K562 (cell line): ENCODE measurements at regions not wholly inside any gene's neighbourhood (a gene's known extent, or its start where the extent isn't known, plus 50 kb on each side); places are given as distances from the start of the nearest gene placed in this dataset.

Experiments used
- ATAC-seq: fragments of 200-7000 bp; cut with Tn5 transposase; 3 replicates; pipeline ENCODE4 v1.9.1; 2020; ENCODE audit warnings: moderate library complexity
- BruUV-seq: library from RNA; stranded (reverse); fragments of 400-500 nt; replicated peaks from 2 replicates; lab custom pipeline; 2021; lab: Mats Ljungman, UMichigan
- CTCF ChIA-PET: fragments of 300-600 bp; formaldehyde crosslinking; extraction: SDS; loops from one replicate; lab custom pipeline; 2021; ENCODE audit warnings: low intra/inter-chr PET ratio; lab: Yijun Ruan, JAX
- POLR2A ChIA-PET: fragments of 300-600, 350-650 bp; sonication (Branson Sonifier 250); formaldehyde crosslinking; extraction: SDS; loops from one replicate; lab custom pipeline; 2021; ENCODE audit warnings: antibody characterized with exemption, inconsistent platforms; lab: Yijun Ruan, JAX
- DNase-seq, 4 experiments: peaks; one replicate each; pipeline versions ENCODE4 v3.0.0 to v3.0.0-alpha.2; 2011 to 2018; ENCODE audit warnings: low spot score in 3 of 4, mixed read lengths in 3 of 4; ENCODE audit errors: extremely low read depth in 1 of 4
- FAIRE-seq: peaks from 2 replicates; lab custom pipeline; 2011; peaks lifted over from hg19 to GRCh38; lab: Jason Lieb, UNC
- H2AFZ ChIP-seq: 2 replicates; pipeline ENCODE4 v1.6.0; 2011; ENCODE audit warnings: low read depth, low read length, control low read depth, inconsistent platforms
- H3K27ac ChIP-seq: fragments of 200-600 bp; 3 replicates; pipeline ENCODE4 v1.8.0; 2011; ENCODE audit warnings: low read depth, mild to moderate bottlenecking, control low read depth, inconsistent platforms, low read length, moderate library complexity, mixed read lengths; ENCODE audit errors: extremely low read depth
- H3K27me3 ChIP-seq, 2 experiments: fragments of 300-600 bp in 1 of 2; 2 replicates in 1 of 2; 3 replicates in 1 of 2; pipeline versions ENCODE4 v1.6.0 to v1.8.0; 2011; ENCODE audit warnings: inconsistent platforms in 2 of 2, low read length in 2 of 2, mild to moderate bottlenecking in 1 of 2, mixed read lengths in 1 of 2, moderate library complexity in 1 of 2; ENCODE audit not compliant: control insufficient read depth in 2 of 2, insufficient read depth in 2 of 2
- H3K36me3 ChIP-seq: fragments of 300-600 bp; 3 replicates; pipeline ENCODE4 v1.8.0; 2011; ENCODE audit warnings: mild to moderate bottlenecking, low read length, inconsistent platforms; ENCODE audit not compliant: control insufficient read depth, insufficient read depth
- H3K4me1 ChIP-seq, 2 experiments: fragments of 200-600 bp in 1 of 2; replicated peaks in 1 of 2; 2 replicates in 1 of 2; 3 replicates in 1 of 2; pipeline versions ENCODE4 v1.5.1 to v1.8.0; 2011; ENCODE audit warnings: inconsistent platforms in 2 of 2, low read length in 2 of 2, mild to moderate bottlenecking in 1 of 2, mixed read lengths in 1 of 2, moderate library complexity in 1 of 2; ENCODE audit not compliant: control insufficient read depth in 2 of 2, insufficient read depth in 2 of 2
- H3K4me2 ChIP-seq: 2 replicates; pipeline ENCODE4 v1.6.1; 2011; ENCODE audit warnings: low read length, control low read depth, inconsistent platforms, mixed read lengths; ENCODE audit not compliant: insufficient read depth
- H3K4me3 ChIP-seq: fragments of 200-600 bp; sonication (generic), shearing (Covaris generic); 2 replicates; pipeline ENCODE4 v1.5.1; 2016; ENCODE audit warnings: control low read depth, inconsistent platforms
- H3K79me2 ChIP-seq: fragments of 200-600 bp; 3 replicates; pipeline ENCODE4 v1.8.0; 2011; ENCODE audit warnings: low read length, inconsistent platforms; ENCODE audit not compliant: control insufficient read depth, insufficient read depth
- H3K9ac ChIP-seq, 2 experiments: 2 replicates each; pipeline versions ENCODE4 v1.6.0 to v1.6.1; 2011; ENCODE audit warnings: low read depth in 2 of 2, low read length in 2 of 2, control low read depth in 1 of 2, inconsistent platforms in 1 of 2, mild to moderate bottlenecking in 1 of 2, mixed read lengths in 1 of 2; ENCODE audit not compliant: insufficient read depth in 1 of 2
- H3K9me1 ChIP-seq: one replicate; pipeline ENCODE4 v1.6.0; 2011; ENCODE audit warnings: inconsistent platforms, mild to moderate bottlenecking, low read length, moderate library complexity; ENCODE audit not compliant: control insufficient read depth, insufficient read depth
- H3K9me3 ChIP-seq: replicated peaks from 2 replicates; pipeline ENCODE4 v1.5.1; 2011; ENCODE audit warnings: low read depth, low read length, inconsistent platforms; ENCODE audit not compliant: control insufficient read depth, insufficient read depth
- H4K20me1 ChIP-seq: replicated peaks from 2 replicates; pipeline ENCODE4 v1.6.1; 2011; ENCODE audit warnings: low read length, inconsistent platforms, mixed read lengths; ENCODE audit not compliant: control insufficient read depth, insufficient read depth
- CREM ChIP-seq: IDR thresholded peaks from 2 replicates; pipeline ENCODE4 v1.6.1; 2014; ENCODE audit warnings: antibody characterized with exemption, low read depth
- FOXM1 ChIP-seq, 2 experiments: fragments of 450-650 bp in 1 of 2; sonication (generic) in 1 of 2; formaldehyde crosslinking in 1 of 2; IDR thresholded peaks; 2 replicates each; pipeline versions ENCODE4 v1.6.1 to v1.9.0; 2017 to 2022; ENCODE audit warnings: low read depth in 2 of 2, mild to moderate bottlenecking in 2 of 2, missing genetic modification reagents in 1 of 2, moderate library complexity in 1 of 2
- KLF1 ChIP-seq: fragments of 450-650 bp; IDR thresholded peaks from 2 replicates; pipeline ENCODE4 v1.6.1; 2016; ENCODE audit warnings: missing genetic modification characterization, missing compliant biosample characterization
- OTX1 ChIP-seq: fragments of 450-650 bp; formaldehyde crosslinking; IDR thresholded peaks from 2 replicates; pipeline ENCODE4 v1.4.0; 2022; ENCODE audit warnings: mild to moderate bottlenecking
- RBM39 ChIP-seq: fragments of 200-400 bp; formaldehyde crosslinking; optimal IDR thresholded peaks from 2 replicates; pipeline ENCODE3; 2018; ENCODE audit warnings: low read depth, low read length
- WGBS: fragments of 100-300 bp; shearing (Covaris generic); methylation state at CpG from one replicate; pipeline ENCODE4 v1.1.6; 2016; ENCODE audit warnings: low coverage, mixed read lengths; ENCODE audit not compliant: insufficient coverage; ENCODE audit errors: missing lambda C conversion rate; 5-methylcytosine and 5-hydroxymethylcytosine counted together
- in situ Hi-C: fragments of 300-500 bp; cut with MboI; formaldehyde crosslinking; loops from 4 replicates; pipeline ENCODE4 v1.15.0; 2018; ENCODE audit warnings: inconsistent platforms, mixed read lengths
- intact Hi-C: fragments of 100-400 bp; cut with micrococcal nuclease; formaldehyde crosslinking; loops from 2 replicates; pipeline ENCODE4 v1.14.2; 2022
- TF ChIP-seq, protein P1 (sequence below): sonication (generic); formaldehyde crosslinking; IDR thresholded peaks from 2 replicates; pipeline ENCODE4 v1.8.1; 2023; ENCODE audit warnings: mild to moderate bottlenecking, missing genetic modification reagents

DNA sequence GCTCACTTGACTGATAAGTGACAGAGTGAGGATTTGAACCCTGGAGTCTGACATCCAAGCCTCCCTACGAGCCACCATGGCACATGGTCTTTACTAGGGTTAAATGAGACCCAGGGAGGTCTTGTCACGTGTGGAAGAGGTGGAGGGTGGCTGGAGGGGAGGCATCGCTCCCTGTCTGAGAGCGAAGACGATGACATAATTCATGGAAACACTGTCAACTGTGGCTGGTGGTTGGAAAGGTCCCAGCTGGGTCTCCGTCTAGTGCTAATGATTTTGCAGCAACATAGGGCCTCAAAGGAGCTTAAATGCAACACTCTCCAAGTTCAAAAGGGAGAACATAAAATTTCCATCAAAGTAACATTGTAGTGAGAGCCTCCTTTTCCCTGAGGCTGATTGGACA is 99.9 kb upstream of the BAIAP2L1 start:
- Histone ChIP-seq H4K20me1 (no peaks in the 10 kb centered on the region), H3K4me1 (no peaks in the 10 kb centered on the region), H3K9me3 (no peaks in the 10 kb centered on the region), H3K4me3 (no peak overlapping the region), H2AFZ (no peak overlapping the region)
- intact Hi-C loops = no loop called here
- CTCF ChIA-PET = no interaction called here
- 1% methylated on average over 6 of the region's 6 CpGs for WGBS
- TF ChIP-seq FOXM1 (IDR thresholded peaks at IDR 0.05; ENCODE audit: low read depth) (no peak), FOXM1 (CRISPR knock-in tag; IDR thresholded peaks at IDR 0.05; ENCODE audit: low read depth) (no peak), OTX1 (CRISPR knock-in tag) (no peak), RBM39 (no peak), CREM (no peak), KLF1 (tag) (no peak)
- TF ChIP-seq, protein P1, sequence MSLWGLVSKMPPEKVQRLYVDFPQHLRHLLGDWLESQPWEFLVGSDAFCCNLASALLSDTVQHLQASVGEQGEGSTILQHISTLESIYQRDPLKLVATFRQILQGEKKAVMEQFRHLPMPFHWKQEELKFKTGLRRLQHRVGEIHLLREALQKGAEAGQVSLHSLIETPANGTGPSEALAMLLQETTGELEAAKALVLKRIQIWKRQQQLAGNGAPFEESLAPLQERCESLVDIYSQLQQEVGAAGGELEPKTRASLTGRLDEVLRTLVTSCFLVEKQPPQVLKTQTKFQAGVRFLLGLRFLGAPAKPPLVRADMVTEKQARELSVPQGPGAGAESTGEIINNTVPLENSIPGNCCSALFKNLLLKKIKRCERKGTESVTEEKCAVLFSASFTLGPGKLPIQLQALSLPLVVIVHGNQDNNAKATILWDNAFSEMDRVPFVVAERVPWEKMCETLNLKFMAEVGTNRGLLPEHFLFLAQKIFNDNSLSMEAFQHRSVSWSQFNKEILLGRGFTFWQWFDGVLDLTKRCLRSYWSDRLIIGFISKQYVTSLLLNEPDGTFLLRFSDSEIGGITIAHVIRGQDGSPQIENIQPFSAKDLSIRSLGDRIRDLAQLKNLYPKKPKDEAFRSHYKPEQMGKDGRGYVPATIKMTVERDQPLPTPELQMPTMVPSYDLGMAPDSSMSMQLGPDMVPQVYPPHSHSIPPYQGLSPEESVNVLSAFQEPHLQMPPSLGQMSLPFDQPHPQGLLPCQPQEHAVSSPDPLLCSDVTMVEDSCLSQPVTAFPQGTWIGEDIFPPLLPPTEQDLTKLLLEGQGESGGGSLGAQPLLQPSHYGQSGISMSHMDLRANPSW (CRISPR knock-in tag) = no peak
- TF ChIP-seq, all 486 proteins: peak for 0
- Histone ChIP-seq H3K36me3 (no peaks in the 10 kb centered on the region), H3K79me2 (no peaks in the 10 kb centered on the region), H3K4me2 (no peak overlapping the region), H3K9me1 (no peaks in the 10 kb centered on the region), H3K27ac (no peak overlapping the region), H3K9ac (no peak overlapping the region), H3K27me3 (peaks cover 0 to 3% of the 10 kb centered on the region in 2 experiments; a peak in 1 of 5 replicates)
- no peak for ATAC-seq
- BruUV-seq = no TSS peak
- no peak for DNase-seq
- in situ Hi-C loops = no loop called here
- POLR2A ChIA-PET = interaction anchor here (0.6 to 1.3 kb wide), 2 partner anchors 14 to 319 kb away, joined by 3 to 7 read pairs; no protein-coding TSS in a partner anchor
- FAIRE-seq = no peak
